GM23338 (cell line): ENCODE measurements at regions not wholly inside any gene's neighbourhood (a gene's known extent, or its start where the extent isn't known, plus 50 kb on each side); places are given as distances from the start of the nearest gene placed in this dataset.

Source experiments
- CREB1 ChIP-seq: fragments of 250-450 bp; sonication (Bioruptor Pico); IDR thresholded peaks from 2 replicates; pipeline ENCODE4 v1.5.0; 2020; ENCODE audit warnings: low read depth, mild to moderate bottlenecking, moderate library complexity
- EZH2 ChIP-seq: fragments of 200-600 bp; sonication (generic); IDR thresholded peaks from one replicate; pipeline ENCODE4 v1.8.0; 2017; ENCODE audit warnings: antibody characterized with exemption, mild to moderate bottlenecking, low read depth; ENCODE audit not compliant: unreplicated experiment
- EZH2phosphoT487 ChIP-seq: fragments of 200-600 bp; sonication (generic); IDR thresholded peaks from one replicate; pipeline ENCODE4 v1.8.1; 2018; ENCODE audit warnings: antibody characterized with exemption; ENCODE audit not compliant: unreplicated experiment
- JUNB ChIP-seq: IDR thresholded peaks from one replicate; pipeline ENCODE4 v1.6.1; 2016; ENCODE audit warnings: antibody characterized with exemption; ENCODE audit not compliant: unreplicated experiment
- POLR2AphosphoS5 ChIP-seq: IDR thresholded peaks from 2 replicates; pipeline ENCODE4 v1.6.1; 2016; ENCODE audit warnings: antibody characterized with exemption, low read depth
- STAT1 ChIP-seq: IDR thresholded peaks from one replicate; pipeline ENCODE4 v1.6.1; 2016; ENCODE audit warnings: antibody characterized with exemption; ENCODE audit not compliant: unreplicated experiment
- ZNF331 ChIP-seq: fragments of 250-450 bp; sonication (Bioruptor Pico); IDR thresholded peaks from 2 replicates; pipeline ENCODE4 v1.5.0; 2020; ENCODE audit warnings: low read depth, mild to moderate bottlenecking, moderate library complexity
- TF ChIP-seq, protein P1 (sequence below), 2 experiments: fragments of 200-600 bp in 1 of 2; sonication (generic) in 1 of 2; conservative IDR thresholded peaks; 2 replicates each; pipeline versions ENCODE4 v1.5.1 to v1.6.1; 2016 to 2017; ENCODE audit warnings: antibody characterized with exemption in 2 of 2, low read depth in 2 of 2, mild to moderate bottlenecking in 2 of 2, moderate library complexity in 1 of 2

DNA sequence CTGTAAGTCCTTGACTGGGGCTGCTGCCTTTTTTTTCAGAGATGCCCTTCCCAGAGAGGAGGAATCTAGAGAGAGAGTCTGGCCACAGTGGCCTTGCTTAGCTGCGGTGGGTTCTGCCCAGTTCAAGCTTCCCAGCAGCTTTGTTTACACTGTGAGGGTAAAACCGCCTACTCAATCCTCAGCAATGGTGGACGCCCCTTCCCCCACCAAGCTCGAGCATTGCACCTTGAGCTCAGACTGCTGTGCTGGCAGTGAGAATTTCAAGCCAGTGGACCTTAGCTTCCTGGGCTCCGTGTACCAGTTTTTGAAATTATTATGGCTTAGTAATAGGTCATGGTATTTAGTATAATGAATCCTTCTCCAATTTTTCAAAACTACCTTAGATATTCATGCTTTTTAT lies 395.4 kb downstream of the NPIPA7 start:
- TF ChIP-seq POLR2AphosphoS5 (no peak), EZH2 (no peak), CREB1 (CRISPR knock-in tag) (no peak), STAT1 (no peak), EZH2phosphoT487 (no peak), JUNB (no peak), ZNF331 (CRISPR knock-in tag) (no peak)
- TF ChIP-seq, protein P1, sequence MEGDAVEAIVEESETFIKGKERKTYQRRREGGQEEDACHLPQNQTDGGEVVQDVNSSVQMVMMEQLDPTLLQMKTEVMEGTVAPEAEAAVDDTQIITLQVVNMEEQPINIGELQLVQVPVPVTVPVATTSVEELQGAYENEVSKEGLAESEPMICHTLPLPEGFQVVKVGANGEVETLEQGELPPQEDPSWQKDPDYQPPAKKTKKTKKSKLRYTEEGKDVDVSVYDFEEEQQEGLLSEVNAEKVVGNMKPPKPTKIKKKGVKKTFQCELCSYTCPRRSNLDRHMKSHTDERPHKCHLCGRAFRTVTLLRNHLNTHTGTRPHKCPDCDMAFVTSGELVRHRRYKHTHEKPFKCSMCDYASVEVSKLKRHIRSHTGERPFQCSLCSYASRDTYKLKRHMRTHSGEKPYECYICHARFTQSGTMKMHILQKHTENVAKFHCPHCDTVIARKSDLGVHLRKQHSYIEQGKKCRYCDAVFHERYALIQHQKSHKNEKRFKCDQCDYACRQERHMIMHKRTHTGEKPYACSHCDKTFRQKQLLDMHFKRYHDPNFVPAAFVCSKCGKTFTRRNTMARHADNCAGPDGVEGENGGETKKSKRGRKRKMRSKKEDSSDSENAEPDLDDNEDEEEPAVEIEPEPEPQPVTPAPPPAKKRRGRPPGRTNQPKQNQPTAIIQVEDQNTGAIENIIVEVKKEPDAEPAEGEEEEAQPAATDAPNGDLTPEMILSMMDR (conservative IDR thresholded peaks at IDR 0.05; ENCODE audit: low read depth in 2 of 2): no peak
